CD14-positive monocyte (primary cell): ENCODE measurements at regions not wholly inside any gene's neighbourhood (a gene's known extent, or its start where the extent isn't known, plus 50 kb on each side); places are given as distances from the start of the nearest gene placed in this dataset.

ENCODE experiments used
- DNase-seq, 3 donors: peaks; one replicate each; pipeline ENCODE4 v3.0.0-alpha.2; 2011 to 2022
- H2AFZ ChIP-seq: 2 replicates; pipeline ENCODE4 v1.6.0; 2012; ENCODE audit warnings: mild to moderate bottlenecking, low read depth, low read length, inconsistent platforms; ENCODE audit not compliant: insufficient read depth, poor library complexity, severe bottlenecking
- H3K27ac ChIP-seq, 2 donors: 1 replicate in 1 of 2; 2 replicates in 1 of 2; pipeline ENCODE4 v1.5.1; 2012 to 2013; ENCODE audit warnings: low read length in 2 of 2, control low read depth in 1 of 2, inconsistent platforms in 1 of 2, low read depth in 1 of 2, mild to moderate bottlenecking in 1 of 2
- H3K27me3 ChIP-seq, 2 donors: one replicate each; pipeline versions ENCODE4 v1.6.0 to v1.6.1; 2011 to 2013; ENCODE audit warnings: low read length in 2 of 2; ENCODE audit not compliant: control insufficient read depth in 2 of 2, insufficient read depth in 2 of 2
- H3K36me3 ChIP-seq, 2 donors: replicated peaks in 1 of 2; 1 replicate in 1 of 2; 2 replicates in 1 of 2; pipeline versions ENCODE4 v1.5.1 to v1.6.1; 2012 to 2013; ENCODE audit warnings: low read length in 2 of 2, control low read depth in 1 of 2, inconsistent platforms in 1 of 2, mild to moderate bottlenecking in 1 of 2; ENCODE audit not compliant: insufficient read depth in 2 of 2, control insufficient read depth in 1 of 2
- H3K4me1 ChIP-seq, 2 donors: 1 replicate in 1 of 2; 2 replicates in 1 of 2; pipeline versions ENCODE4 v1.5.1 to v1.6.1; 2012 to 2013; ENCODE audit warnings: low read length in 2 of 2, control low read depth in 1 of 2, inconsistent platforms in 1 of 2, mild to moderate bottlenecking in 1 of 2, moderate library complexity in 1 of 2; ENCODE audit not compliant: insufficient read depth in 2 of 2, control insufficient read depth in 1 of 2
- H3K4me2 ChIP-seq: replicated peaks from 2 replicates; pipeline ENCODE3; 2012; ENCODE audit warnings: low read length, moderate library complexity, mild to moderate bottlenecking; ENCODE audit not compliant: poor library complexity, severe bottlenecking; ENCODE audit errors: extremely low read depth
- H3K4me3 ChIP-seq, 3 experiments: fragments of 200-600 bp in 1 of 3; sonication (generic) in 1 of 3; replicated peaks in 1 of 3; 1 replicate in 2 of 3; 2 replicates in 1 of 3; pipeline ENCODE4 v1.5.1; 2011 to 2013; ENCODE audit warnings: low read length in 3 of 3, mild to moderate bottlenecking in 3 of 3, control low read depth in 2 of 3, low read depth in 2 of 3, inconsistent platforms in 1 of 3, moderate library complexity in 1 of 3
- H3K79me2 ChIP-seq: 2 replicates; pipeline ENCODE4 v1.6.0; 2012; ENCODE audit warnings: mild to moderate bottlenecking, control low read depth, inconsistent platforms, low read length, moderate library complexity; ENCODE audit not compliant: insufficient read depth
- H3K9ac ChIP-seq: 2 replicates; pipeline ENCODE4 v1.6.0; 2017; ENCODE audit warnings: low read length, mild to moderate bottlenecking; ENCODE audit not compliant: insufficient read depth, poor library complexity, severe bottlenecking
- H3K9me3 ChIP-seq, 2 donors: replicated peaks in 1 of 2; 1 replicate in 1 of 2; 2 replicates in 1 of 2; pipeline versions ENCODE4 v1.5.1 to v1.6.1; 2012 to 2013; ENCODE audit warnings: low read length in 2 of 2, control low read depth in 1 of 2; ENCODE audit not compliant: control insufficient read depth in 1 of 2, insufficient read depth in 1 of 2
- H4K20me1 ChIP-seq: 2 replicates; pipeline ENCODE4 v1.6.0; 2012; ENCODE audit warnings: mild to moderate bottlenecking, low read length, control low read depth, moderate library complexity; ENCODE audit not compliant: insufficient read depth
- H3K27ac Mint-ChIP-seq, 7 donors: one replicate each; pipeline ENCODE4 v1.8.0; 2020; ENCODE audit warnings: mild to moderate bottlenecking in 7 of 7, mixed read lengths in 7 of 7, moderate library complexity in 6 of 7, inconsistent platforms in 2 of 7
- H3K27me3 Mint-ChIP-seq, 3 donors: one replicate each; pipeline ENCODE4 v1.8.0; 2021 to 2022; ENCODE audit warnings: low read depth in 3 of 3, mild to moderate bottlenecking in 3 of 3, mixed read lengths in 3 of 3, moderate library complexity in 3 of 3, inconsistent platforms in 1 of 3
- H3K36me3 Mint-ChIP-seq, 2 donors: one replicate each; pipeline ENCODE4 v1.8.0; 2020; ENCODE audit warnings: mixed read lengths in 2 of 2, inconsistent platforms in 1 of 2, mild to moderate bottlenecking in 1 of 2
- H3K4me1 Mint-ChIP-seq: one replicate; pipeline ENCODE4 v1.8.0; 2020; ENCODE audit warnings: mild to moderate bottlenecking, mixed read lengths
- H3K4me3 Mint-ChIP-seq, 2 donors: one replicate each; pipeline ENCODE4 v1.8.0; 2020; ENCODE audit warnings: mild to moderate bottlenecking in 2 of 2, mixed read lengths in 2 of 2, moderate library complexity in 1 of 2
- H3K9me3 Mint-ChIP-seq, 7 donors: one replicate each; pipeline ENCODE4 v1.8.0; 2020 to 2022; ENCODE audit warnings: mixed read lengths in 7 of 7, mild to moderate bottlenecking in 6 of 7, moderate library complexity in 6 of 7, inconsistent platforms in 2 of 7
- WGBS: methylation state at CpG from one replicate; pipeline ENCODE4 v1.1.5; 2013; ENCODE audit warnings: missing lambda C conversion rate; ENCODE audit not compliant: insufficient coverage; 5-methylcytosine and 5-hydroxymethylcytosine counted together
- intact Hi-C, 2 donors: fragments of 100-400 bp; cut with micrococcal nuclease; formaldehyde crosslinking; loops; one replicate each; pipeline versions ENCODE4 v1.15.0 to v1.15.1; 2023
- TF ChIP-seq, protein P1 (sequence below): fragments of 200-600 bp; IDR thresholded peaks from one replicate; pipeline ENCODE4 v1.8.0; 2022; ENCODE audit warnings: antibody characterized with exemption, mild to moderate bottlenecking

DNA sequence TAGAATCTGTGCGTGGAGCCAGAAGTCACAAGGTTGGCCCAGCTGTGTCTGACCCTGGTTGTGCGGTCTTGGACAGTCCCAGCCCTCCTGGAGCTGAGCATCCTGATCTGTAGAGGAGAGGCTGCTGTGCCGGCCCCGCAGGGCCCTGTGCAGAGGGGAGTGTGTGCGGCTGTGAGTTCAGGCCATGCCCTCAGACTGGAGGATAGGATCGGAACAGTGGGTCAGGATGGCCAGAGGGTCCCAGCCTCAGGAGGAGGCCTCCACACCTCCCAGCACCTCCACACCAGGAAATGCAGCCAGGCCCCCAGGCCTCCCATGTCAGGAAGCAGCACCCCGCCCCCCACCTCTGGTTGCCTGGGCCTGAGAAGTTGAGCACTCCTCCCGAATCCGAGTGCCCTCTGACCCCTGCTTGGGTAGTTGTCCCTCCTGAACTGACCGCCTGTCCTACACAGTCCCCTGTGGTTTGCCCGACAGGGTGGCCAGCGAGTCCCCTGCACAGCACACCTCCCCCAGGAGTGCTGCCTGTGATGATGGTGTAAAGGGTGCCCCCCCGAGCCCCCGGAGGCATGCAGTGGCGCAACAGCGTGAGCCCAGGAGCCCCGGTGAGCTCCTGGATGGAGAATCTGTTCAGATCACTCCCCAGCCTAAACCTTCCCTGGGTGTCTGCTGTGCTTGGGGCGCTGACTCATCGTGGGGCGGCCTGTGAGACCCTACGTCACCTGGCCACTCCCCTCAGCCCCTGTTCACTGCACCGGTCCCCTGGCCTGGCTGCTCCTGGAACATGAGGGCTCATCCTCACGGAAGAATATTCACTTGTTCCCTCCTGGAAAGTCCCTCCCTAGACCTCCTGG is 285.2 kb downstream of the SEC14L1 start:
- WGBS: 52% methylated on average over 15 of the region's 23 CpGs
- Mint-ChIP-seq H3K4me3 (peak overlapping the region; percentile 30 to 57), H3K36me3 (peaks cover 7 to 40% of the 10 kb centered on the region in 2 donors), H3K27ac (peak overlapping the region; percentile 75 to 93 (median 90)), H3K9me3 (no peaks in the 10 kb centered on the region), H3K27me3 (no peaks in the 10 kb centered on the region), H3K4me1 (peaks cover 87% of the 10 kb centered on the region)
- TF ChIP-seq, protein P1, sequence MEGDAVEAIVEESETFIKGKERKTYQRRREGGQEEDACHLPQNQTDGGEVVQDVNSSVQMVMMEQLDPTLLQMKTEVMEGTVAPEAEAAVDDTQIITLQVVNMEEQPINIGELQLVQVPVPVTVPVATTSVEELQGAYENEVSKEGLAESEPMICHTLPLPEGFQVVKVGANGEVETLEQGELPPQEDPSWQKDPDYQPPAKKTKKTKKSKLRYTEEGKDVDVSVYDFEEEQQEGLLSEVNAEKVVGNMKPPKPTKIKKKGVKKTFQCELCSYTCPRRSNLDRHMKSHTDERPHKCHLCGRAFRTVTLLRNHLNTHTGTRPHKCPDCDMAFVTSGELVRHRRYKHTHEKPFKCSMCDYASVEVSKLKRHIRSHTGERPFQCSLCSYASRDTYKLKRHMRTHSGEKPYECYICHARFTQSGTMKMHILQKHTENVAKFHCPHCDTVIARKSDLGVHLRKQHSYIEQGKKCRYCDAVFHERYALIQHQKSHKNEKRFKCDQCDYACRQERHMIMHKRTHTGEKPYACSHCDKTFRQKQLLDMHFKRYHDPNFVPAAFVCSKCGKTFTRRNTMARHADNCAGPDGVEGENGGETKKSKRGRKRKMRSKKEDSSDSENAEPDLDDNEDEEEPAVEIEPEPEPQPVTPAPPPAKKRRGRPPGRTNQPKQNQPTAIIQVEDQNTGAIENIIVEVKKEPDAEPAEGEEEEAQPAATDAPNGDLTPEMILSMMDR: no peak
- H3K27me3 ChIP-seq: no peaks in the 10 kb centered on the region
- H3K36me3 ChIP-seq: peaks cover 0 to 3% of the 10 kb centered on the region in 2 donors
- no peak overlapping the region for H2AFZ ChIP-seq
- peak overlapping the region; percentile 46 for H3K9ac ChIP-seq
- H4K20me1 ChIP-seq: peaks cover 28% of the 10 kb centered on the region
- intact Hi-C loops: loop anchor here (5.0 kb wide), 2 partner anchors 36 to 94 kb away; no protein-coding TSS in a partner anchor
- peak overlapping the region; percentile 71 for H3K4me2 ChIP-seq
- peaks cover 79 to 84% of the 10 kb centered on the region in 2 donors for H3K4me1 ChIP-seq
- peak overlapping the region; percentile 45 to 67 for H3K27ac ChIP-seq
- peak overlapping the region in 1 of 3 experiments; percentile 55 for H3K4me3 ChIP-seq
- DNase-seq: peak; percentile 48 to 77 (median 77)
- H3K79me2 ChIP-seq: peaks cover 53% of the 10 kb centered on the region
- H3K9me3 ChIP-seq: no peaks in the 10 kb centered on the region

DNA sequence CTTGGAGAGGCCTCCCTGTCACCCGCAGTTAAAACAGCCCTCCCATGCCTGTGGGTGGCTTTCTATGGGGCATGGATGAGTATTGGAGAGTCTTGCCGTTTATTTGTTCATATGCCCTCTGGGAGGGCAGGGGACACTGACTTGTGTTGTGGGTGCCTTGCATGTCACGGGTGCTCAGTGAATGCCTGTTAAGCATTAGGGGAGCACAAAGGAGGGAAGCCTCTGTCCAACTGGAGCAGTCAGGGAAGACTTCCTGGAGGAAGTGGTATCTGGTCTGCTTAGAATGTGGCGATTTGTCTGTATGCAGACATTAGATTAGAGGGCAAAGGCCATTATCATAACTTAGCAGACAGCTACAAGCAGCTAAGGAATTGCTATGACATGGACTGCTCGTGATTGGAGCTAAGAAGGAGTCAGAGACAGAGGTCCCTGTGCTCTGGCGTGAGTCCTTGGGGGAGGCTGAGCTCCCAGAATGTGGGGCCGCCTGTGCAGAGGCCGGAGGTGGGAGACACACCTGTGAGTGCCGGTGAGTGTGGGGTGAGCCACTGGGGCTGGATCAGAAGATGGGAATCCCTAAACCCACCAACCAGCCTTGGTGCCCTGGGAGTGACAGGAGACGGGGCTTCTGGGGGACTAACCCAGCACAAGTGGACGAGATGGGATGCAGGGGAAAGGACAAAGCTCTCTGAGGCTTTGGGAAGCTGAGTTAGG is 286.1 kb downstream of the SEC14L1 start:
- Mint-ChIP-seq H3K9me3 (no peaks in the 10 kb centered on the region), H3K4me1 (peaks cover 85% of the 10 kb centered on the region), H3K36me3 (peaks cover 4 to 34% of the 10 kb centered on the region in 2 donors), H3K4me3 (peak overlapping the region; percentile 55 to 59), H3K27ac (peak overlapping the region; percentile 75 to 93 (median 90)), H3K27me3 (no peaks in the 10 kb centered on the region)
- TF ChIP-seq, protein P1: no peak
- peak overlapping the region; percentile 71 for H3K4me2 ChIP-seq
- peak overlapping the region; percentile 53 to 67 for H3K27ac ChIP-seq
- intact Hi-C loops: loop anchor here (5.0 kb wide), 2 partner anchors 35 to 95 kb away; no protein-coding TSS in a partner anchor
- 67% methylated on average over 3 of the region's 11 CpGs for WGBS
- H3K9ac ChIP-seq: no peak overlapping the region
- DNase-seq: no peak
- H4K20me1 ChIP-seq: peaks cover 20% of the 10 kb centered on the region
- peaks cover 79 to 85% of the 10 kb centered on the region in 2 donors for H3K4me1 ChIP-seq
- no peak overlapping the region for H2AFZ ChIP-seq
- no peaks in the 10 kb centered on the region for H3K27me3 ChIP-seq
- peaks cover 54% of the 10 kb centered on the region for H3K79me2 ChIP-seq
- no peaks in the 10 kb centered on the region for H3K9me3 ChIP-seq
- H3K4me3 ChIP-seq: peak overlapping the region in 1 of 3 experiments; percentile 55
- peaks cover 0 to 3% of the 10 kb centered on the region in 2 donors for H3K36me3 ChIP-seq
